IMR-90 (cell line): ENCODE measurements at regions not wholly inside any gene's neighbourhood (a gene's known extent, or its start where the extent isn't known, plus 50 kb on each side); places are given as distances from the start of the nearest gene placed in this dataset.

ENCODE experiments used
- CTCF ChIP-seq: conservative IDR thresholded peaks from 2 replicates; pipeline ENCODE4 v1.5.1; 2012; ENCODE audit warnings: mild to moderate bottlenecking, low read depth, low read length, improper control_type of control experiment
- MAFK ChIP-seq: IDR thresholded peaks from 2 replicates; pipeline ENCODE4 v1.6.1; 2012; ENCODE audit warnings: low read depth, low read length, improper control_type of control experiment
- POLR2A ChIP-seq: IDR thresholded peaks from 2 replicates; pipeline ENCODE4 v1.6.1; 2012; ENCODE audit warnings: mild to moderate bottlenecking, low read depth, low read length

GRCh38 chr18:32613821-32614220, 143.1 kb upstream of the GAREM1 start:
- TF ChIP-seq POLR2A (no peak), CTCF (no peak), MAFK (no peak)
